GM18498 (cell line): ENCODE measurements at regions not wholly inside any gene's neighbourhood (a gene's known extent, or its start where the extent isn't known, plus 50 kb on each side); places are given as distances from the start of the nearest gene placed in this dataset.

ENCODE experiments used
- ATAC-seq: cut with Tn5 transposase; IDR thresholded peaks from one replicate; pipeline ENCODE4 v1.9.1; 2021; ENCODE audit warnings: mild to moderate bottlenecking, moderate library complexity; ENCODE audit not compliant: unreplicated experiment

DNA sequence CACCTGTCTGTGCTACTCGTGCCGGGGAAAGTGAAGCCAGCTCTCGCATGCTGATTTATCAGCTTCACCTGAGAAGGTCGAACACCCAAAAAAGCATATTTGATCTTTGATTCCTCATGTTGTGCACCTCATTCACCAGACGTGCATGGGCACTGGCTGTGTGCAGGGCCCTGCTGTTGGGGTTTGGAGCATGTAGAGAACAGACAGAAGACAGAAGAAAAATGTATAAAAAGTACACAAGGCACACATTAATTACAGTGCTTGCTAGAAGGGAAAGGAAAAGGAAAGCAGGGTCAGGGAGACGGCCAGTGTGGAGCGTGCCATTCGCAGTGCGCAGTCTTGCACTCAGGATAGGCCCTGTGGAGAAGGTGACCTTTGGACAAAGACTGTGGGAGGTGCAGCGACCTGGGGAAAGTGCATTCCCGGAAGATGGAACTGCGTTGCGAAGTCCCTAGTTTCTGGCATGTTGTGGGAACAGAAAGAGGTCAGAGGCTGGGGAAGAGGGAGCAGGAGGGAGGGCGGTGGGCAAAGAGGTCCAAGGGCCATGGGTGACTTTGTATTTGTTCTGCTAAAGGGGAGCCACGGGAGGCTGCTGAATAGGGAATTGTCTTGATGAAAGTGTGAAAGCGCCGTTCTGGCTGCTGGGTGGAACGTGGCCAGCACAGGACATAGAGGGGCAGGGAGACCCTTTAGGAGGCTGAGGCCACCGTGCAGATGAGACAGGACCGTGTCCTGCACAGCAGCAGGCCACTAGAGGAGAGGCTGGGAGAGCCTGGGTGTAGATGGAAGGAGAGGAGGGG lies 232.8 kb downstream of the GLRX3 start:
- no peak for ATAC-seq

DNA sequence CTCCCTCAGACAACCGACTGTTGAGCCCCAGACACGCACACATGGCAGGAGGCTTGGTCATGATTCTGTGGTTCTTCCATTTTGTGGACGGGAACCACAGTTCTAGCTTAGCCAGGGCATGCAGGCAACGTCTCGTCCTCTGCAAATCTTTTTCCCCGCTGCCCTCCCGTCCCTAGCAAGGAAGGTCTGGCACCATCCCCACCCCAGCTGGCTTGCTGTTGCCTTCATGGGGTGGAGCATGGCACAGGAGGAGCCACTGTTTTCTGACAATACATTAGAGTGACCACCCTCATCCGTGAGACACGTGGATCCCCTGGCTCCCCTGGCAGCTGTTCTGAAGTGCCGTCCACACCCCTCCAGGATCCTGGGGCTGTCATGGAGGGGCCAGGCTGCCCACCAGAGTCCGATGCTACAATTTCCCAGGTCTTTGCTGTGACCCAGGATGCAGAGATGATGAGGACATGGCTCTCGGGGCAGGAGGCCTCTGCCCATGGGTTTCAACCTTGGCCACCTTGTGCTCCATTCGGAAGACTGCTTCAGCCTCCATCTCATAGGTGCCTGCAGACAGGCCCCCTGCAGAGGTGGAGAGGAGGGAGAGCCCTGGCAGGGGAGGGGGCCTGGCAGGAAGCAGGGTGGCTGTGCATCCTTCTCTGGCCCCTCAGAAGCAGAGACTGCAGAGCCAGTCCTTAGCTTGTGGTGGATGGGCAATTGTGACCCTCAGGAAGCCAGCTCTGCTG lies 233.6 kb downstream of the GLRX3 start:
- no peak for ATAC-seq

DNA sequence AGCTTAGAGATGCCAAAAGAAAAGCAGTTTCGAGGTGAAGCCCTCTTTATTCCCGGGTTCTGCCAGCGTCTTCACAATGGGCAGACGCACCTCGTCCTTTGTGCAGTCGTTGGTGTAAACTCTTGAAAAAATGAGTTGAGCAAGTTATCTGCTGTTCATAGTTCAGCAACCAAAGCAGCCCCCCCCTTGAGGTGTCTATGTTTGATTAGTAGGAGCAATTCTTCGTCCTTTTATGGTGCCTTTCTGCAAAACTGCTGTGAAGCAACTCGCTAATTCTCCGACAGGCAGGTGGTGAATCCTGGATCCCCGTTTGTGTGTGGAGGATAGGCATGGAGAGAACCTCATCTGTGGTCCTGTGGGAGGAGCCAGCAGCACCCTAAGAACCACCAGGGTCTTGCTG lies 234.5 kb downstream of the GLRX3 start:
- no peak for ATAC-seq

DNA sequence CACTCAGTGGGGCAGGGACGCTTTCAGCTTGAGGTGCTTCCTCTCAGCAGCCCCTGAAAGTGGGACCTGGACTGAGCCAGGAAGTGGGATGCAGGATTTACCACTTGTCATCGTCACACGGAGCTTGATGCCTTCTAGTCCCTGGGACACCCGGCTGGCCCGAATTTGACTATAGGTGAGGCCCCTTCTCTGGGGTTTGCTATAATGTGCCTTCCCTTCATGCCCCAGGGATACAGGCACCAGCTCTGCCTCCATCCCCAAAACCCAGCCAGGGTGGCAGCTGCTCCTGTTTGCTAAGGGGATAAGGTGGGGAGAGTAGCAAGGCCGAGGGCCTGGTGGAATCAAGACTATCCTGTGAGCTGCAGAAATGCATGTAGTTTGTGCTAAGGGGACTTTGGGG lies 235.0 kb downstream of the GLRX3 start:
- no peak for ATAC-seq

DNA sequence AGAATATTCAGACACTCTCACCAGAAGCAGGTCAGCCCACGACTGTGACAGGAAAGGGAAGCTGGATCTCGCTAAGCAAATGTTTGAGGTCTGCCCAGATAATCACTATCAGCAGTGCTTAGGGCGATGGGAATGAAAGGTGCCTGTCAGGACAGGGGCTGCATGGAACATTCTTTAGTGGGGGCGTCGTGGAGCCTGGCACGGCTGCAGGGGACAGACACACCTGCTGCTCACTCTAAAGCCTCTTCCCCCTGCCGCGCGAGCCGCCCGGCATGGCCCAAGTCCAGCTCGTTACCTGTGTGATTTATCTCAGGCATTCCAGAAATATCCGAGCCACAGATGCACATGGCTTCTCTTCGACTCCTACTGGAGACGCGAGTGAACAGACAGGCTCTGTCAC lies 235.5 kb downstream of the GLRX3 start:
- no peak for ATAC-seq

DNA sequence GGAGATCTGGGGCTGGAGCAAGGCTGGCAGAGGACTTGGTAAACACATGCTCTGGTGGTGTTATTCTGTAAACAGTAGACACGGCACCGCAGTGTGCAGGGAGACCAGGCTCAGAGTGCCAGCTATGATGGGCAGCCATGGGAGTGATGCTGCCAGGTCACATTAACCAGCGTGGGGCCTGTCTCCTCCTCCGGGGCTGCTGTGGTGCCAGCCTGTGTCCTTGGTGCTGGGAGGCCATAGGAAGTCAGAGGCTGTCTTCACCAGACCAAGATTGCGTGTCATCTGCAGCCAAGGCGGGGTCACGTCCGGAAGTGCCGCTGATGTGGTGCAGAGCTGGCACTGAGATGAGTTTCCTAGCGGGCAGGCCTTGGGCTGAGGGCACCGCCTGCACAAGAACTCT lies 236.0 kb downstream of the GLRX3 start:
- no peak for ATAC-seq

DNA sequence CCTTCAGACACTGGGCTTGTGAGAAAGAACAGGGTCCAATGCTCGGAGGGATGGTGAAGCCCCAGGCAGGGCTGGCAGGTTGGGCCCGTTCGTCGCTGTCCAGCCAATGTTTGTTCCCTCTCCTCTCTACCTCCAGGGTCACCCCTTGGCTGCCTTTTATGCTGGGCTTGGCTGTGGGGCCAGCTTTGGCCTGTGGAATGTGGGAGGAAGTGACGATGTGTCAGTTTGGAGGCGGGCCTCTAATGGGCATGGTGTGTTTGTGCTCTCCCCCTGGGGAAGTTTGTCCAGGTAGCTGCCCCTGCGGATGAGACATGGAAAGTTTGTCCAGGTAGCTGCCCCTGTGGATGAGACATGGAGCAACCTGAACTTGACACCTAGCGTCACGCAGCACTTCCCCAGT lies 236.7 kb downstream of the GLRX3 start:
- no peak for ATAC-seq

DNA sequence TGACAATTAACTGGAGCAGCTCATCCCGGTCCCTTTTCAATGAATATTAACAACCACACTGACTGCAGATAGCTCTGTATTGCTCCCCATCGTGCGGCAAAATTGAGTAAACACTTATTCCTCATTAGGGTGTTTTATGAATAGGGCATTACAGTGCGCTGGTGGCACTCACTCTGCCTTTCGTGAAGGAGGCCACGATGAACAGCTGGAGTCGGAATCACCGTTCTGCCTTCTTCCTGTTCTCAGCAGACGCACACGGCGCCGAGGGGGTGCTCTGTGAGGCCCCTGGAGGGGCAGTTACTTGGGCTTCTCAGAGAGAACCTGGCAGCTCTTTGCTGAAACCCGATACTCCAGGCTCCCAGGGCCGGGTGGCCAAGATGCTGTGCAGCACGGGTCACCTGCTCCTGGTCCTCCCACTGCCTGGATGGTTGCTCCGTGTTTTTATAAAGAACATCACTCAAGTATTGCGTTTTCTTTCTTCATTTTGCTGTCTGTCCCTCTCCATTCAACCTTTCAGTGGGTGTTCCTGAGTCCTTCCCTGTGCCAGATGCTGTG lies 241.9 kb downstream of the GLRX3 start:
- no peak for ATAC-seq

DNA sequence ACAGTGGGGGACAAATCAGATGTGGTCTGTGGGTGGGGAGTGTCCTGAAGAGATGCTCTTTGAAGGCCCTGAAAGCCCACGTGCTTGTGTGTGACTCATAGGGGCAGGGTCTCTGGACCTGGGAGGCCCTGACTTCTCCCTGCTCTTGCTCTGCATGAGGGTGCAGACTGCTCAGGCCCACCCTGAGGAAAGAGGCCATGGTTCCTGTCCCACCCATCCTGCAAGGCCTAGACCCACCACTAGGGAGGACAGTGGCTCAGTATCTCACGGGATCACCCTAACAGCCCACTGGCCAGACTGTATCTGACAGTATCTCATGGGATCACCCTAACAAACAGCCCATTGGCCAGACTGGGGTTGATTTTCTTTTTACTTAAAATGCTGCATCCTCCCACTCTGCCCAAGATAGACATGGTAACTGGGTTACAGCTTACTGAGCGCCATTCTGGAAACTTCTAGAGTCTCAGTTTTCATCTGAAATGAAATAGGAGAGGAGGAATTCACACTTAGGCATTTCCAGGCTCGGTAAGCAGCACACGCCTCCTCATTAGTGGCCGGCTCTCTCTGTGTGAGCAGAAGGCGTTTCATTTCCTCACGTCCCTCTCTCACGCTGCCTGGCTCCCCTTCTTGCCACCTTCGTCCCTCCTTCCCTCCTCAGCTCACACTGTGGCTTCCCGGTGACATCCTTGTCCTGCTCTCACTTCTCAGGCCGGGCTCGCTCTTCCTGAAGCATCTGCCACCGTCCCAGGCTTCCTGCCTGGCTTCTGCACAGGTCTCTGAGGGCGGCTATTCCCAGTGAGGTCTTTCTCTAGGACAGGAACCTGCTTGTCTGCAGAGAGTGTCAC lies 242.6 kb downstream of the GLRX3 start:
- ATAC-seq = no peak

DNA sequence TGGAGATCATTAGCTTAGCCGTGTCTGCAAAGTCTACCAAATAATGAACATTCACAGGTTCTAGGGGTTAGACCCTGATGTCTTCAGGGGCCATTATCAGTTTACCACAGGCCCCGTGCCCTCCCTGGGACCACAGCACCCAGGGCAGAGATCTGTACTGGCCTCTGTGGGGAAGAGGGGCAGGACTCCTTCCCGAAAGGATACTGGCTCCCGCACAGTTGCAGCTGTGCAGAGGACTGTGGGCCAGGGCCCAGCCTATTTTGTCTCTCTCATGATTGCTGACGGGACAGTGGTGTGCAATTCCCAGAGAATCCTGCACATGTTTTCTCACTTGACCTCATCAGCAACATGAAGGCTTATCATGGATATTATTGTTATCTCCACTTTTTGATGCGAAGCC lies 243.9 kb downstream of the GLRX3 start:
- ATAC-seq = no peak

DNA sequence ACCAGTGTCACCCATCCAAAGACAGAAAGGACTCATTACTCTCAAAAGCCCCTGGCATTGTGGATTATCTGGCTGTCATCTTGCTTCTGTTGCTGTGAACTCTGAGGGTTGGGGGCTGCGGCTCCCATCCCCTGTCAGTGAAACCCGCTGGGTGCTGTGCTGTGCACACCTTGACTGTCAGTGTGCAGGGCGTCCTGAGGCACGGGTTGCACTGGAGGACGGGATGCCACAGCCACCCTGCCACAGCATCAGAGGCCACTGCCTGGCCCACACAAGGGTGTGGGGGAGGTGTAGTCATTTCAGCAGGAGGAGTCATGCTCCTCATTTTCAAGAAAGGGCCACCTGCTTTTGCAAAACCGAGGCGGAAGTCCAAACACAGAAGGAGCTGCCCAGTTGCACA lies 245.8 kb downstream of the GLRX3 start:
- ATAC-seq = no peak

DNA sequence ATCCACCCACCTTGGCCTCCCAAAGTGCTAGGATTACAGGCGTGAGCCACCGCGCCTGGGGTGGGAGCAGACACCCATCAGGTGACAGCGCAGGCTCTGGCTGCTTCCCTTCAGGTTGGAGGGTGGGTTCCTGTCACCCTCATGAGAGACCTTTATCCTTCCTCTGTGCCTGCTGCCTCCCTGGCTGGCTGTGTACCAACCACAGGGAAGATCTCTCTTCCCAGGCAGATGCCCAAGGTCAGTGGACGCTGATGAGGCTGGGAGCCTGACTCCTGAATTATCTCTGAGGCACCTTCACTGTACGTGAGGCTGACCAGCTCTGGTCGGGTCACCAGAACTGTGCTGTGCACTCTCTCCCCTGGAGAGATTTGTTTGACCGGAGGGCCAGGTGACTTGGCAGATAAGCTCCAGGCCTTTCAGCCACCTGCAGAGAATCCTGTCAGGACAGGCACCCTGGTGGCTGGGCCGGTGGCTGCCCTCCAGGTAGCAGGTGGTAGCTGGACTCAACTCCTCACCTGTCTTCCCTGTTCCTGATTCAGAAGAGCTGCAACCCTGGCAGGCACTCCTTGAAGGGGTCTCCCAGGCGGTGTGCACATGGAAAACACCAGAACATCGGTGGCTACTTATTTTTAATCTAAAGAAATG lies 251.9 kb downstream of the GLRX3 start:
- no peak for ATAC-seq

DNA sequence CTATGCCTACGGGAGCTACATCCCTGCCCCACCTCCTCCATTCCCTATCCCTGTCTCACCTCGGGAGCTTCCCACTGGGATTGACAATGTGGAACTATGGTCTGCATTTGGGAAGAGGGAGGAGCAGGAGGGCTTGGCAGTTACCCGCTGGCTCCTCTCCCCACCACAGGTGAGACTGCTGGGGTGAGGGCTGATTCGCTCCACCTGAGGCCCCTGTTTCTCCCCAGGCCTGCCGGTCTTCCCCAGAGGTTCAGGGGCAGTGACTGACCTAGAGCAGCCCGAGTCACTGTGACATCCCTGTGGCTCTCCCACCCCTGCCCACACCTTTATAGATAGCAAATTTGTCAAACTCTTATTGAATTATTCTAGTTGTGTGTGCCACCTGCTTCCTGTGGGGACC lies 252.6 kb downstream of the GLRX3 start:
- no peak for ATAC-seq

DNA sequence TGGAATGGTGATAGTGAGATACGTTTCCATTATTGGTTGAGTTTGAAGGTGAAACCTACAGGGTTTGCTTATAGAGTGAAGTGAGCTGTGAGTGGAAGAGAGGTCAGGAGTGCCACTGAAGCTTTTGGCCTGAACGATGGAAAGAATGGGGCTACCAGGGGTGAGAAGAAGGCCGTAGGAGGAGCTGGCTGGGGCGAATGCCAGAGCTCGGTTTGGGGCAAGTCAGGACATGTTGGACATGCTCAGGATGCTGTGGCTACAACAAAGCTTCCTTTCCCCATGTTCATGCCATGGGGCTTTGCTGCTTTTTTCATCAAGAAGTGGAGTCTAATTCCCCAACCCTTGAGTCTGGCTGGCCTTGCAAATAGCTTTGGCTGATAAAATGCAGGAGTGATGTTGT lies 253.7 kb downstream of the GLRX3 start:
- ATAC-seq = no peak

DNA sequence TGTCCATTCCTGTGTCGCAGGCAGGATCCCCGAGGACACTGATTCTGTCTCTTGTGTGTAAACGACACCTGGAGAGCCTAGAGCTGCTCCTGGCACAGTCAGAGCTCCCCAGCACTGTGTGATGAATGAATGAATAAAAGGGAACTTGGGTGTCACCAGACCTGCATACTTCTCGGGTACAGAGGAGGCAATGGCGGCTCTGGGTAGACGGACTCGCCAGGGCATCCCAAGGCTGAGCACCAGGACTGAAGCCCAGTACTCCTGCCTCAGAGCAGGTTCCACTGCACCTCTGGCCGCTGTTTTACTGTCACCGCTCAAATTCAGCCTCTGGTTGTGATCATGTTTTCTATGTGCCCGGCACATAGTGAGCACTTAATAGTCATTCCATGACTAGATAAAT lies 255.8 kb downstream of the GLRX3 start:
- no peak for ATAC-seq

DNA sequence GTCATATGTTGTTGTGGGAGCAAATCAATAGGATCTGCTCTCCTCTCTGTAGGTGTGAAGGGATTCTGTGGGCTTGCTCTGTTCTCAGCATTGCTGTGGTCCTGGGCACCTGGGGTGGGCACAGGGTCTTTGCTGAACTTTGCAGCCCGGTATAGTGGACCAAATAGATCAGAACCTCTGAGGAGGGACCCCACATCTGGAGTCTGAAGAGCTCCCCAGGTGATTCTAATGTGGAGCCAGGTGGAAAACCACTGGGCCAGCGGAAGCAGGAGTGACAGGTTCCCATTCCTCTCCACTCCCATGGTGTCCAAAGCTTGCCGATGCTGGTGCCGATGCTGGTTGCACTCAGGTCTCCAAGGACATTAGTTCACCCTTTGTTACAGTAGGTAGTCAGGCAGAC lies 257.2 kb downstream of the GLRX3 start:
- no peak for ATAC-seq

DNA sequence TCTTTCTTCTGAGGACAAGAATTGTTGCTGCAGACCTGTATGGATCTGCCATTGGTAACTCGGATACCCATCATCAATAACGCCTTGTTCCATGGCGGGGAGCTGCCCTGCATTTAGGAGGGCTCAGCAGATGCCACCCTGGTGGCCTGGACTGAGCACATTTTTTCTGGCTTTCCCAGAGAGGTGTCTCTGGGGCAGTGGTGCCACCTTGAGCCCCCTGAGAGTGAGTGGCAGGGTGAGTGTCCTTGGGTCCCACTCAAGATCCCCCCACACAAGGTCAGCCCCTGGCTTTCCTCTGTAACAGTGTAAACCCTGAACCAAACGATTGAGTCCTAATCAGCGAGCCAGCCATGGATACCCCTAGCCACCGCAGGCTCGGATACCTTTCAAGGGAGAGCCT lies 258.6 kb downstream of the GLRX3 start:
- no peak for ATAC-seq

DNA sequence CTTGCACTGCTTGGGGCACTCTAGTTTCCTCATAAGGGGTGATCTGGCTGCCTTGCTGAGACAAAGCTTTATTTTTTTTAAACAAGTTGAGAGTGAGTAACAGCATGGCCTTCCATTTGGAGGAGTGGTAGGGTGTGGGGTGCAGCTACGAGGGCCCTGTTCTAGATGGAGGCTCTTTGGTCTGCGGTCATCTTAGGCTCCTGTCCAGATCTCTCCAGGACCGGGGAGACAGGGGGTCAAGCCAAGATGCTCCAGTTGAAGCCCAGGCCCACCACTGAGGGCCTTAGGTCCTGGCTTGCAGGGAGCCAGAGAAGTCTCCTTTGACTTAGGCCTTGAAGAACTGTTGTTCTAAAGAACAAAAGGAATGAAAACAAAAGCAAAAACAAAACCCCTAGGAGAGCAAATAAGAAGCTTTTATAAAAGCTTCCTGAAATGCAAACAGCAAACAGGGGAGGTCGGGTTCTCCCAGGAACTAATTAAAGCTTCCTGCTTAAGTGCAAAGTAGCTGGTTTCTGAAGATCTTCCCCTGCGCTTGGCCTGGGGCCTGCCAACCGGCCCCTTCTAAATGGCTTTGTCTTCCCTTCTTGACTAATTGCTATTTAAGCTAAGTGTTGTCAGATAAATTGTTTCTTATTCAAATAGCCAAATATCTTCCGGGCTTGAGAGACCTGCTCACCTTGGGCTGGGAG lies 259.2 kb downstream of the GLRX3 start:
- no peak for ATAC-seq

DNA sequence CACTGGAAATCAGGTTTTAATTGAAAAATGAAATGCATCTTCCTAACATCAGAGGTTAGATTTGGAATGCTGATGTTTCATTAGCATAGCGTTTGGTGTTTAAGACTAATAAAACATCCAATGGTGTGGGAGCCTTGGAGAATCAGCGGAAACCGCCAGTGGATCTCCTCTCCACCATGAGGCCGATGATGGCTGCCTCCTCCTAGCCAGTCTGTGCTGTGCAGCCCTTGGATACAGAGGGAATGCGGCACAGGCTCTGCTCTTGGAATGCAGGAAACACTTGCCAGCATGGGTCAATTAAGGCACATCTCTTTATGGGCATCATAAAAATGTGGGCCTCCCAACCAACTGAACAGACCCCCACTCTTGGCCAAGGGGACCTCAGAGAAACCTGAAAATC lies 259.9 kb downstream of the GLRX3 start:
- ATAC-seq = no peak
